ENCODE measurements at regions not wholly inside any gene's neighbourhood (a gene's known extent, or its start where the extent isn't known, plus 50 kb on each side); places are given as distances from the start of the nearest gene placed in this dataset.

DNA sequence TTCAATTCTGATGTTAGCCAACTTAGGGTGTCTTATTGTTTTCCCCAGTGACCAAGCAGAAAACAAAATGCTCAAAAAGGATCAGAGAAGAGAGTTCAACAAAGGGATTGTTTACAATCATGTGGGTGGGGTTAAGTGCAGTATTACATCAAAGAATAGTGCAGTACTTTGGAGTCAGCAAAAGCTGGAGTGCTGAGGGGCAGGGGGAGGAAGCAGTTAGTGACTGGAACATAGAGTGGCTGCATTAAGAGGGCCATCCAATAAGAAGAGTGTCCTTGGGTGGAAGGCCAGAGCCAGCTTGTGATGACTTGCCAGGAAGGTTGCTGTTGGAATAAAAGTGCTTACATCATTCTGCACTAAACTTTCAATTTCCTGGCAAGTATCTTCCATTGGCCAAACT, 175.5 kb downstream of the CYYR1 start:
- H3K9me3 Mint-ChIP-seq (ENCODE audit: unreplicated experiment) = peaks cover 14% of the 10 kb centered on the region
- H3K27ac ChIP-seq (ENCODE audit: low read depth, low read length) = no peak overlapping the region
- no peaks in the 10 kb centered on the region for H3K27me3 Mint-ChIP-seq (ENCODE audit: low read depth, unreplicated experiment)
- no peak for TF ChIP-seq EZH2 (IDR thresholded peaks at IDR 0.05; ENCODE audit: insufficient read depth, low read length)
- TF ChIP-seq, protein P1, sequence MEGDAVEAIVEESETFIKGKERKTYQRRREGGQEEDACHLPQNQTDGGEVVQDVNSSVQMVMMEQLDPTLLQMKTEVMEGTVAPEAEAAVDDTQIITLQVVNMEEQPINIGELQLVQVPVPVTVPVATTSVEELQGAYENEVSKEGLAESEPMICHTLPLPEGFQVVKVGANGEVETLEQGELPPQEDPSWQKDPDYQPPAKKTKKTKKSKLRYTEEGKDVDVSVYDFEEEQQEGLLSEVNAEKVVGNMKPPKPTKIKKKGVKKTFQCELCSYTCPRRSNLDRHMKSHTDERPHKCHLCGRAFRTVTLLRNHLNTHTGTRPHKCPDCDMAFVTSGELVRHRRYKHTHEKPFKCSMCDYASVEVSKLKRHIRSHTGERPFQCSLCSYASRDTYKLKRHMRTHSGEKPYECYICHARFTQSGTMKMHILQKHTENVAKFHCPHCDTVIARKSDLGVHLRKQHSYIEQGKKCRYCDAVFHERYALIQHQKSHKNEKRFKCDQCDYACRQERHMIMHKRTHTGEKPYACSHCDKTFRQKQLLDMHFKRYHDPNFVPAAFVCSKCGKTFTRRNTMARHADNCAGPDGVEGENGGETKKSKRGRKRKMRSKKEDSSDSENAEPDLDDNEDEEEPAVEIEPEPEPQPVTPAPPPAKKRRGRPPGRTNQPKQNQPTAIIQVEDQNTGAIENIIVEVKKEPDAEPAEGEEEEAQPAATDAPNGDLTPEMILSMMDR (IDR thresholded peaks at IDR 0.05; ENCODE audit: insufficient read depth, low read depth, low read length) = no peak
- H3K27me3 ChIP-seq (ENCODE audit: insufficient read depth, low read length) = no peaks in the 10 kb centered on the region
- no peak overlapping the region for H2AFZ ChIP-seq (ENCODE audit: low read depth, low read length)
- peaks cover 8% of the 10 kb centered on the region for H3K4me1 Mint-ChIP-seq (ENCODE audit: low read depth, unreplicated experiment)
- FAIRE-seq (no peak), DNase-seq (ENCODE audit: low read depth) (no peak)
- no peak overlapping the region for H3K27ac Mint-ChIP-seq (ENCODE audit: unreplicated experiment)
- no peaks in the 10 kb centered on the region for H3K4me1 ChIP-seq (ENCODE audit: insufficient read depth, low read length)
- H3K9me3 ChIP-seq (ENCODE audit: insufficient read depth, low read depth, low read length) = no peaks in the 10 kb centered on the region
- H3K4me2 ChIP-seq (ENCODE audit: low read length) = no peak overlapping the region
- no peak overlapping the region for H3K4me3 Mint-ChIP-seq (ENCODE audit: unreplicated experiment)
- no peak overlapping the region for H3K9ac ChIP-seq (ENCODE audit: low read length)
- H4K20me1 ChIP-seq (ENCODE audit: insufficient read depth, low read length) = no peaks in the 10 kb centered on the region
- H3K4me3 ChIP-seq (ENCODE audit: insufficient read depth, low read depth, low read length) = no peak overlapping the region
- H3K36me3 ChIP-seq (ENCODE audit: insufficient read depth, low read length) = no peaks in the 10 kb centered on the region
- no peaks in the 10 kb centered on the region for H3K79me2 ChIP-seq (ENCODE audit: insufficient read depth, low read length)
- no peaks in the 10 kb centered on the region for H3K36me3 Mint-ChIP-seq (ENCODE audit: low read depth, unreplicated experiment)

DNA sequence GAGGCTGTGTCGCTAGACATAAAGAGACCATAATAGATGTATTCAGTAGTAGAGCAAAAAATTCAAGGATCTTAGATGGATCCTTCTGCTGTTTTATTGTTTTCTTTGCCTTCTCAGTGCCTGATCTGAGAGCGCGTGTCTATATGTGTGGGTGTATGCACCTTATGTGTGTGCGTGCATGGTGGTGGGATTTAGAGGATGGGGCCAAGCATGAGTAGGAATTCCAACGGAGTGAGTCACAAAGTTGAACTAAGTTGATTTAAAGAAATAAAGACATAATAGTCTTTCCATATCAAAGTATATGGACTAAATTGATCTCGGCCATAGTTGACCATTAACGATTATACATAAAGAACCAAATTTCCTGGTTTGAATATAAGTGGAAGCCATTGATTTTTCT, 178.7 kb downstream of the CYYR1 start:
- FAIRE-seq (no peak), DNase-seq (ENCODE audit: low read depth) (peak; percentile 35)
- TF ChIP-seq EZH2 (IDR thresholded peaks at IDR 0.05; ENCODE audit: insufficient read depth, low read length) = no peak
- TF ChIP-seq, protein P1 (IDR thresholded peaks at IDR 0.05; ENCODE audit: insufficient read depth, low read depth, low read length) = no peak
- H3K27me3 Mint-ChIP-seq (ENCODE audit: low read depth, unreplicated experiment) = no peaks in the 10 kb centered on the region
- Histone ChIP-seq H3K27ac (ENCODE audit: low read depth, low read length) (peak overlapping the region; percentile 33), H3K27me3 (ENCODE audit: insufficient read depth, low read length) (no peaks in the 10 kb centered on the region), H2AFZ (ENCODE audit: low read depth, low read length) (peak overlapping the region; percentile 8), H3K4me2 (ENCODE audit: low read length) (peak overlapping the region; percentile 9), H3K79me2 (ENCODE audit: insufficient read depth, low read length) (no peaks in the 10 kb centered on the region), H4K20me1 (ENCODE audit: insufficient read depth, low read length) (no peaks in the 10 kb centered on the region), H3K4me1 (ENCODE audit: insufficient read depth, low read length) (peaks cover 15% of the 10 kb centered on the region), H3K9me3 (ENCODE audit: insufficient read depth, low read depth, low read length) (no peaks in the 10 kb centered on the region), H3K36me3 (ENCODE audit: insufficient read depth, low read length) (no peaks in the 10 kb centered on the region), H3K9ac (ENCODE audit: low read length) (no peak overlapping the region), H3K4me3 (ENCODE audit: insufficient read depth, low read depth, low read length) (no peak overlapping the region)
- H3K27ac Mint-ChIP-seq (ENCODE audit: unreplicated experiment) = peak overlapping the region; percentile 55
- no peak overlapping the region for H3K4me3 Mint-ChIP-seq (ENCODE audit: unreplicated experiment)
- peaks cover 14% of the 10 kb centered on the region for H3K9me3 Mint-ChIP-seq (ENCODE audit: unreplicated experiment)
- H3K36me3 Mint-ChIP-seq (ENCODE audit: low read depth, unreplicated experiment) = no peaks in the 10 kb centered on the region
- peaks cover 23% of the 10 kb centered on the region for H3K4me1 Mint-ChIP-seq (ENCODE audit: low read depth, unreplicated experiment)

DNA sequence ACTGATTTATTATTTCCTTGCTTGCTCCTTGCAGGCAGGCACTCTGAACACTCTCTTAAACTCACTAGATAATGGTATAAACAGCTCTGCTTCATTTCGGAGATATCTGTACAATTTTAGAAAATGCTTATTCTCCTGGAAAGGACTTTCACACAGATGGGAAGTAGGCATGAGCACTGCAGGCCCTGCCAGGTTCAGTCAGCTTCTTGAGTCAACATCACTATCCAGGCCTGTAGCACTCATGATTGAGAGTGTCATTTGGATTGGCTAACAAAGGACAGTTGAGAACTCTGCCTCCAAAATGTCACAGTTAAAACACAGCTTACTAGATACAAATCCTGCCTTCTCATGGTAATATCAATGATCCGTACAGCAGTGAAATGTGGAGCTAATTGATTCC, 181.9 kb downstream of the CYYR1 start:
- Histone ChIP-seq H2AFZ (ENCODE audit: low read depth, low read length) (no peak overlapping the region), H3K79me2 (ENCODE audit: insufficient read depth, low read length) (no peaks in the 10 kb centered on the region), H3K9ac (ENCODE audit: low read length) (no peak overlapping the region), H3K4me3 (ENCODE audit: insufficient read depth, low read depth, low read length) (no peak overlapping the region), H3K4me2 (ENCODE audit: low read length) (no peak overlapping the region), H3K27me3 (ENCODE audit: insufficient read depth, low read length) (no peaks in the 10 kb centered on the region), H3K4me1 (ENCODE audit: insufficient read depth, low read length) (peaks cover 20% of the 10 kb centered on the region), H3K9me3 (ENCODE audit: insufficient read depth, low read depth, low read length) (peaks cover 5% of the 10 kb centered on the region), H4K20me1 (ENCODE audit: insufficient read depth, low read length) (no peaks in the 10 kb centered on the region), H3K27ac (ENCODE audit: low read depth, low read length) (no peak overlapping the region), H3K36me3 (ENCODE audit: insufficient read depth, low read length) (no peaks in the 10 kb centered on the region)
- Mint-ChIP-seq H3K27ac (ENCODE audit: unreplicated experiment) (peak overlapping the region; percentile 16), H3K4me3 (ENCODE audit: unreplicated experiment) (no peak overlapping the region), H3K27me3 (ENCODE audit: low read depth, unreplicated experiment) (no peaks in the 10 kb centered on the region), H3K9me3 (ENCODE audit: unreplicated experiment) (peaks cover 4% of the 10 kb centered on the region), H3K4me1 (ENCODE audit: low read depth, unreplicated experiment) (peaks cover 33% of the 10 kb centered on the region), H3K36me3 (ENCODE audit: low read depth, unreplicated experiment) (no peaks in the 10 kb centered on the region)
- no peak for FAIRE-seq
- TF ChIP-seq EZH2 (IDR thresholded peaks at IDR 0.05; ENCODE audit: insufficient read depth, low read length) = no peak
- TF ChIP-seq, protein P1 (IDR thresholded peaks at IDR 0.05; ENCODE audit: insufficient read depth, low read depth, low read length) = no peak
- DNase-seq (ENCODE audit: low read depth) = no peak
